Activated CD8-positive, alpha-beta memory T cell treated with anti-CD3 and anti-CD28 coated beads, Interleukin-2, amount 50 U/mL, for 48 hours (primary cell): ENCODE measurements at regions not wholly inside any gene's neighbourhood (a gene's known extent, or its start where the extent isn't known, plus 50 kb on each side); places are given as distances from the start of the nearest gene placed in this dataset.
"Not testable (repeated sequence)": the region's sequence is repeated elsewhere in the genome, so short reads cannot be mapped to it uniquely, and the experiment has no call there.

ENCODE experiments used
- DNase-seq: peaks from one replicate; pipeline ENCODE4 v3.0.0-alpha.2; 2020

GRCh38 chr12:88667615-88668014 is 87.3 kb upstream of the KITLG start:
- not testable (repeated sequence) for DNase-seq

- DNase-seq = no peak
These were observed 84.8 kb upstream of the KITLG start for GRCh38 chr12:88665071-88665470.

GRCh38 chr12:88662961-88663360 is 82.7 kb upstream of the KITLG start:
- DNase-seq = no peak

GRCh38 chr12:88662093-88662492 is 81.8 kb upstream of the KITLG start:
- no peak for DNase-seq

- no peak for DNase-seq
These were observed 77.7 kb upstream of the KITLG start for GRCh38 chr12:88658009-88658408.

- no peak for DNase-seq
These were observed 70.4 kb upstream of the KITLG start for GRCh38 chr12:88650715-88651114.

- no peak for DNase-seq
These were observed 68.4 kb upstream of the KITLG start for GRCh38 chr12:88648625-88649024.

GRCh38 chr12:88646824-88647223 is 66.6 kb upstream of the KITLG start:
- no peak for DNase-seq

- DNase-seq = no peak
These were observed 65.5 kb upstream of the KITLG start for GRCh38 chr12:88645816-88646215.

- DNase-seq = no peak
These were observed 64.9 kb upstream of the KITLG start for GRCh38 chr12:88644946-88645702.

GRCh38 chr12:88643685-88644084 is 63.4 kb upstream of the KITLG start:
- DNase-seq = no peak

- no peak for DNase-seq
These were observed 62.6 kb upstream of the KITLG start for GRCh38 chr12:88642675-88643431.

GRCh38 chr12:88638966-88639760 is 58.9 kb upstream of the KITLG start:
- no peak for DNase-seq

GRCh38 chr12:88638388-88638787 is 58.1 kb upstream of the KITLG start:
- no peak for DNase-seq

- no peak for DNase-seq
These were observed 53.7 kb upstream of the KITLG start for GRCh38 chr12:88634008-88634407.

GRCh38 chr12:88633312-88633711 is 53.0 kb upstream of the KITLG start:
- DNase-seq = no peak

GRCh38 chr12:88630561-88630960 is 50.3 kb upstream of the KITLG start:
- DNase-seq = no peak
